Erythroblast (primary cell): ENCODE measurements at regions not wholly inside any gene's neighbourhood (a gene's known extent, or its start where the extent isn't known, plus 50 kb on each side); places are given as distances from the start of the nearest gene placed in this dataset.

Experiments used
- GATA1 ChIP-seq: IDR thresholded peaks from 2 replicates; pipeline ENCODE4 v1.6.1; 2011; ENCODE audit warnings: low read depth, mild to moderate bottlenecking, control low read depth, low read length, moderate library complexity
- POLR2A ChIP-seq: IDR thresholded peaks from 2 replicates; pipeline ENCODE4 v1.6.1; 2011; ENCODE audit warnings: mild to moderate bottlenecking, low read length

DNA sequence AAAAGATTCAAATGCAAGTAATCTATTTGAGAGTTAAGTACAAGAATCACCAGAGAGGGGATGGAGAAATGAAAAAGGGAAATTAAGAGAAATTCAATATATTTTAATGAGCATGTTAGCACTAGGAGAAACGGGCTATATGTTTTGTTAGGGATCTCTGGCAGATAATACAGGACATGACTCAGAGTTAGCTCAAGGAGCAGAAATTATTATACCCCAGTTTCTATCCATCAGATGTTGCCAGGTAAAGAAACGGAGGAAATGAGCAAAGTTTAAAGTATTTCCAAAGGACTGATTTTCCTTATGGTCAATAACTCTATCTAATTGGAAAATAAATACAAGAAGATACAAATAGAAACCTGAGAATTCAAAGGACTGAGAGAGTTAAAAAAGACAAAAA, 867.6 kb downstream of the TRAM1L1 start:
- TF ChIP-seq POLR2A = no peak
- TF ChIP-seq GATA1 = no peak
